ENCODE measurements at regions not wholly inside any gene's neighbourhood (a gene's known extent, or its start where the extent isn't known, plus 50 kb on each side); places are given as distances from the start of the nearest gene placed in this dataset.

GRCh38 chr11:130533871-130534270, 85.4 kb downstream of the ADAMTS15 start:
- TF ChIP-seq, protein P1, sequence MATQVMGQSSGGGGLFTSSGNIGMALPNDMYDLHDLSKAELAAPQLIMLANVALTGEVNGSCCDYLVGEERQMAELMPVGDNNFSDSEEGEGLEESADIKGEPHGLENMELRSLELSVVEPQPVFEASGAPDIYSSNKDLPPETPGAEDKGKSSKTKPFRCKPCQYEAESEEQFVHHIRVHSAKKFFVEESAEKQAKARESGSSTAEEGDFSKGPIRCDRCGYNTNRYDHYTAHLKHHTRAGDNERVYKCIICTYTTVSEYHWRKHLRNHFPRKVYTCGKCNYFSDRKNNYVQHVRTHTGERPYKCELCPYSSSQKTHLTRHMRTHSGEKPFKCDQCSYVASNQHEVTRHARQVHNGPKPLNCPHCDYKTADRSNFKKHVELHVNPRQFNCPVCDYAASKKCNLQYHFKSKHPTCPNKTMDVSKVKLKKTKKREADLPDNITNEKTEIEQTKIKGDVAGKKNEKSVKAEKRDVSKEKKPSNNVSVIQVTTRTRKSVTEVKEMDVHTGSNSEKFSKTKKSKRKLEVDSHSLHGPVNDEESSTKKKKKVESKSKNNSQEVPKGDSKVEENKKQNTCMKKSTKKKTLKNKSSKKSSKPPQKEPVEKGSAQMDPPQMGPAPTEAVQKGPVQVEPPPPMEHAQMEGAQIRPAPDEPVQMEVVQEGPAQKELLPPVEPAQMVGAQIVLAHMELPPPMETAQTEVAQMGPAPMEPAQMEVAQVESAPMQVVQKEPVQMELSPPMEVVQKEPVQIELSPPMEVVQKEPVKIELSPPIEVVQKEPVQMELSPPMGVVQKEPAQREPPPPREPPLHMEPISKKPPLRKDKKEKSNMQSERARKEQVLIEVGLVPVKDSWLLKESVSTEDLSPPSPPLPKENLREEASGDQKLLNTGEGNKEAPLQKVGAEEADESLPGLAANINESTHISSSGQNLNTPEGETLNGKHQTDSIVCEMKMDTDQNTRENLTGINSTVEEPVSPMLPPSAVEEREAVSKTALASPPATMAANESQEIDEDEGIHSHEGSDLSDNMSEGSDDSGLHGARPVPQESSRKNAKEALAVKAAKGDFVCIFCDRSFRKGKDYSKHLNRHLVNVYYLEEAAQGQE (IDR thresholded peaks at IDR 0.05; ENCODE audit: insufficient replicate concordance, low read depth), result no peak
- TF ChIP-seq GABPA (IDR thresholded peaks at IDR 0.05; ENCODE audit: low read depth) (no peak), SPI1 (IDR thresholded peaks at IDR 0.05; ENCODE audit: borderline replicate concordance, low read depth) (no peak)
- TF ChIP-seq, protein P2, sequence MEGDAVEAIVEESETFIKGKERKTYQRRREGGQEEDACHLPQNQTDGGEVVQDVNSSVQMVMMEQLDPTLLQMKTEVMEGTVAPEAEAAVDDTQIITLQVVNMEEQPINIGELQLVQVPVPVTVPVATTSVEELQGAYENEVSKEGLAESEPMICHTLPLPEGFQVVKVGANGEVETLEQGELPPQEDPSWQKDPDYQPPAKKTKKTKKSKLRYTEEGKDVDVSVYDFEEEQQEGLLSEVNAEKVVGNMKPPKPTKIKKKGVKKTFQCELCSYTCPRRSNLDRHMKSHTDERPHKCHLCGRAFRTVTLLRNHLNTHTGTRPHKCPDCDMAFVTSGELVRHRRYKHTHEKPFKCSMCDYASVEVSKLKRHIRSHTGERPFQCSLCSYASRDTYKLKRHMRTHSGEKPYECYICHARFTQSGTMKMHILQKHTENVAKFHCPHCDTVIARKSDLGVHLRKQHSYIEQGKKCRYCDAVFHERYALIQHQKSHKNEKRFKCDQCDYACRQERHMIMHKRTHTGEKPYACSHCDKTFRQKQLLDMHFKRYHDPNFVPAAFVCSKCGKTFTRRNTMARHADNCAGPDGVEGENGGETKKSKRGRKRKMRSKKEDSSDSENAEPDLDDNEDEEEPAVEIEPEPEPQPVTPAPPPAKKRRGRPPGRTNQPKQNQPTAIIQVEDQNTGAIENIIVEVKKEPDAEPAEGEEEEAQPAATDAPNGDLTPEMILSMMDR (IDR thresholded peaks at IDR 0.05; ENCODE audit: insufficient read depth, low read length), result no peak
- Histone ChIP-seq H3K4me3 (replicated peaks; ENCODE audit: insufficient read depth, low read length) (no peak overlapping the region), H3K27ac (replicated peaks) (no peak overlapping the region), H3K27me3 (ENCODE audit: insufficient read depth, poor library complexity, severe bottlenecking) (peaks cover 4% of the 10 kb centered on the region)
- DNase-seq (ENCODE audit: low read depth in 1 of 2, low spot score in 1 of 2), result no peak

- Histone ChIP-seq H3K4me3 (replicated peaks; ENCODE audit: insufficient read depth, low read length) (no peak overlapping the region), H3K27ac (replicated peaks) (no peak overlapping the region), H3K27me3 (ENCODE audit: insufficient read depth, poor library complexity, severe bottlenecking) (peaks cover 9% of the 10 kb centered on the region)
- no peak for TF ChIP-seq GABPA (IDR thresholded peaks at IDR 0.05; ENCODE audit: low read depth)
- TF ChIP-seq, protein P1 (IDR thresholded peaks at IDR 0.05; ENCODE audit: insufficient replicate concordance, low read depth), result no peak
- TF ChIP-seq, protein P2 (IDR thresholded peaks at IDR 0.05; ENCODE audit: insufficient read depth, low read length), result no peak
- no peak for DNase-seq (ENCODE audit: low read depth in 1 of 2, low spot score in 1 of 2)
Measured at GRCh38 chr11:130534551-130534950, 86.1 kb downstream of the ADAMTS15 start.

GRCh38 chr11:130535520-130535919, 87.1 kb downstream of the ADAMTS15 start:
- DNase-seq (ENCODE audit: low read depth in 1 of 2, low spot score in 1 of 2), result no peak
- no peak overlapping the region for H3K4me3 ChIP-seq (replicated peaks; ENCODE audit: insufficient read depth, low read length)
- TF ChIP-seq GABPA (IDR thresholded peaks at IDR 0.05; ENCODE audit: low read depth), result no peak
- no peak for TF ChIP-seq POLR2AphosphoS5 (IDR thresholded peaks at IDR 0.05; ENCODE audit: low read depth)
- TF ChIP-seq, protein P1 (IDR thresholded peaks at IDR 0.05; ENCODE audit: insufficient replicate concordance, low read depth), result no peak
- TF ChIP-seq, protein P2 (IDR thresholded peaks at IDR 0.05; ENCODE audit: insufficient read depth, low read length), result no peak
- no peak for TF ChIP-seq SPI1 (IDR thresholded peaks at IDR 0.05; ENCODE audit: borderline replicate concordance, low read depth)
- no peak overlapping the region for H3K27ac ChIP-seq (replicated peaks)
- peaks cover 9% of the 10 kb centered on the region for H3K27me3 ChIP-seq (ENCODE audit: insufficient read depth, poor library complexity, severe bottlenecking)
